ENCODE measurements at regions not wholly inside any gene's neighbourhood (a gene's known extent, or its start where the extent isn't known, plus 50 kb on each side); places are given as distances from the start of the nearest gene placed in this dataset.

DNA sequence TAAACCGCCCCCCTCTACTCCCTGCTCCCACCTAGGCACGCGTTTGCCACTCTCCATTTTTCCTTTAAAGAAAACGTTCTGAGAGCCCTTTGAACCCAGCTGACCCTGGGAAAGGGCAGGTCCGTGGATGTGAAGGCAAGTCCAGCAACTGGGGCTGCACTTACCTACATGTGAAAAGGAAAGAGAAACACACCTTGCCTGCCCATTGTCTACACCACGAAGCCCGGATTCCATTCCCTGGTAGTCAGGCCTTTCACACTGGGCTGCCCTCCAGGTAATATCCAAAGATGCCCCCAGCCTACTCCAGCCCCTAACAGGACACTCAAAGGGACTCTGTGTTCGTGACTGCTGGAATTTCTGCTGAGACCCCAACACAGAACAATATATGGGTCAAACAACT lies 94.4 kb downstream of the CD83 start:
- TF ChIP-seq, protein P1, sequence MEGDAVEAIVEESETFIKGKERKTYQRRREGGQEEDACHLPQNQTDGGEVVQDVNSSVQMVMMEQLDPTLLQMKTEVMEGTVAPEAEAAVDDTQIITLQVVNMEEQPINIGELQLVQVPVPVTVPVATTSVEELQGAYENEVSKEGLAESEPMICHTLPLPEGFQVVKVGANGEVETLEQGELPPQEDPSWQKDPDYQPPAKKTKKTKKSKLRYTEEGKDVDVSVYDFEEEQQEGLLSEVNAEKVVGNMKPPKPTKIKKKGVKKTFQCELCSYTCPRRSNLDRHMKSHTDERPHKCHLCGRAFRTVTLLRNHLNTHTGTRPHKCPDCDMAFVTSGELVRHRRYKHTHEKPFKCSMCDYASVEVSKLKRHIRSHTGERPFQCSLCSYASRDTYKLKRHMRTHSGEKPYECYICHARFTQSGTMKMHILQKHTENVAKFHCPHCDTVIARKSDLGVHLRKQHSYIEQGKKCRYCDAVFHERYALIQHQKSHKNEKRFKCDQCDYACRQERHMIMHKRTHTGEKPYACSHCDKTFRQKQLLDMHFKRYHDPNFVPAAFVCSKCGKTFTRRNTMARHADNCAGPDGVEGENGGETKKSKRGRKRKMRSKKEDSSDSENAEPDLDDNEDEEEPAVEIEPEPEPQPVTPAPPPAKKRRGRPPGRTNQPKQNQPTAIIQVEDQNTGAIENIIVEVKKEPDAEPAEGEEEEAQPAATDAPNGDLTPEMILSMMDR (IDR thresholded peaks at IDR 0.05; ENCODE audit: low read depth, low read length) = no peak
- DNase-seq (ENCODE audit: low read depth in 2 of 2) = no peak
- no peak overlapping the region for H3K4me3 ChIP-seq (replicated peaks in 1 of 2; ENCODE audit: low read depth in 2 of 2, low read length in 2 of 2)

DNA sequence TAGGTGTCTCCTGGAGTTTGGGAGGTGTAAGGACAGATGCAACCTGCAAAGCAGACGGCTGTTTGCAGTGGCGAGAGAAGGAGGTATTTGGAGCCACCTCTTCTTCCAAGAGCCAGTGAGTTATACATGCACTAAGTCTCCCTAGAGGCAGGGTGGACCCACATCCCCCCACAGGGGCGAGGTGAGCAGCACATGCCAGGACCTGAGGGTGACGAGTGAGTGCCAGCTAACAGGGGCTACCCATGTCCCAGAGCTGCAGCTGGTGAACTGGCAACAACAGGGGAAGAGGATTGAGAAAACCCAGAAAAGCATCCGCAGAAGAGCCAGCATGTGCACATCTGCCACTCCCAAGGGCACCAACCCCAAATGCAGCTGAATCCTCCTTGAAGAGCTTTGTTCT lies 95.1 kb downstream of the CD83 start:
- TF ChIP-seq, protein P1 (IDR thresholded peaks at IDR 0.05; ENCODE audit: low read depth, low read length) = no peak
- H3K4me3 ChIP-seq (replicated peaks in 1 of 2; ENCODE audit: low read depth in 2 of 2, low read length in 2 of 2) = no peak overlapping the region
- no peak for DNase-seq (ENCODE audit: low read depth in 2 of 2)

DNA sequence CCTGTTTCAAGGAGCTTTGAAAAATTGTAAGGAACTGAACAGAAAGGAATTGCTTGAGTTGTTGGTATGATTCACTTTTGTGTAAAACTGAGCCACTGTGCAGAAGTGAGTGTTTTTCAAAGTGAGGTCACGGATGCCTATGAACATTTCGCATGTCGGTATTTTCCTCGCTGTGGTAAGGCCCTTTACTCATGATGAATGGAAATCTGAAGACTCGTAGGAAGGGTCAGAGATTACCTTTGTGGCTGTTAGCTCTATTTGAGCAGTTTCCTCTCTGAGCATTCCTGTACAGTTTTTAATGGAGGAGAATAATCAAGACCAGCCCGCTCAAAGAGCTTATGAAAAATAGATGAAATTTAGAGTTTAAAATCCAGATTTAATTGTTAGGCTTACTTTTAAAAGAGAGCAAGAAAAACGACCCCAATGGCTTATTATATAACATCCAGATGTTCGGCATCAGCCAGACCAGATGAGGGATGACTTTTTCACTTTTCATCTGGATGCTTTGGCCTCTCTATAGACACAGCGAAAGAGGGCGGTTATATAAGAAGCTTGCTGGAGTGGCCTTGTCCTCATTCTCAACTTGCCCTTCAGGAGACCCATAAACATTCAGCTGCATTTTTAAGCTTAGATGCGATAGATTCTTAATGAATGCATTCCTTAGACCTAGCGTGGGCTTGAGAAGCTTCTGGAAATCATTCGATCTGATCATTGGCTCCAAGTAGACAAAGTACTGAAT lies 99.5 kb downstream of the CD83 start:
- no peak overlapping the region for H3K4me3 ChIP-seq (replicated peaks in 1 of 2; ENCODE audit: low read depth in 2 of 2, low read length in 2 of 2)
- TF ChIP-seq, protein P1 (IDR thresholded peaks at IDR 0.05; ENCODE audit: low read depth, low read length) = no peak
- DNase-seq (ENCODE audit: low read depth in 2 of 2) = no peak

DNA sequence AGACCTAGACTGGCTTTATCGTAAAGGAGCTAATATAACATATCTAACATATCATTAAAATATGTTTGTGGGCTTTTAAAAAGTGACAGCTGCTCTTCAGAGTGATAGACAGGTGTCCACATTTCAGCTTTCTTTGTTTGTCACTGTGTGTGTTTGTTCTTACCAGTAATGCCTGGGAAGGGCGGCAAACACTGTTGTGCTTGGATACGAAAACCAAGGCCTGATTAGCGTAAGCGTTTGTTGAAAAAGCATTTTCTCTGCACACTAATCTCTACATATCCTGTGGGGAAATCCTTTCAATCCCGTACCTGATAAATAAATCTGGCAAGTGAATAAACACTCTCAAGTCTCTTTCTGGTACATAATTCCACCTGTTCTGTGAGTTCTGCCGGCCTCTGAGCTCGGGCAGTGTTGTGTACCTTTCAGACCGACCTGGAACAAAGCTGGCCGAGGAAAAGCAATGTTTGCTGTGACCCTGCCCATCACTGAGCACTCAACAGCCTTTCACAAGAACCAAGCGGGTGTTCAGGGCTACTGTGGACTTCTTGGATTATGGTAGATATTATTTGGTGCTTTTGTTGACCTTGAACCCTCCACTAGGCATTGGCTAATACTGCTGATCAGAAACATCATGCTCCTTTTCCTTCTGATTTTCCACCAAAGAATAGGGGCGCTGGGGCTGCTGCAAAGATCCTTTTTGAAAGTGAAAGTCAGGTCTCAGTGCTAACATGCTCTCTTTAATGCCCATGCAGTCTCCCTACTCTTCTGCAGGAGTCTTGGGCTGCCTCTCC lies 100.4 kb downstream of the CD83 start:
- no peak for DNase-seq (ENCODE audit: low read depth in 2 of 2)
- TF ChIP-seq, protein P1 (IDR thresholded peaks at IDR 0.05; ENCODE audit: low read depth, low read length) = no peak
- no peak overlapping the region for H3K4me3 ChIP-seq (replicated peaks in 1 of 2; ENCODE audit: low read depth in 2 of 2, low read length in 2 of 2)

DNA sequence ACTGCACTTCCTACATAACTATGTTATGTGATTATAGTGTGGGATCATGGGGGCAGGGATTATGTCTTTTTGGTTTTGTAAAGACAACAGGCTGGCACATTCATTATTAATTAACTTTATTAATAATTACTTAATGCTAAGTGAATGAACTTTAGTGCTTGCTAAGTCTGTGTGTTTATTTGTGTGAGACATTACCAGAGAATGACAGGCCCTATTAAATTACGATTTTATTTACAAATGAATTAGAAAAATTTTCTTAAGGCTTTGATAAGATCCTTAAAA lies 100.9 kb downstream of the CD83 start:
- TF ChIP-seq, protein P1 (IDR thresholded peaks at IDR 0.05; ENCODE audit: low read depth, low read length) = no peak

DNA sequence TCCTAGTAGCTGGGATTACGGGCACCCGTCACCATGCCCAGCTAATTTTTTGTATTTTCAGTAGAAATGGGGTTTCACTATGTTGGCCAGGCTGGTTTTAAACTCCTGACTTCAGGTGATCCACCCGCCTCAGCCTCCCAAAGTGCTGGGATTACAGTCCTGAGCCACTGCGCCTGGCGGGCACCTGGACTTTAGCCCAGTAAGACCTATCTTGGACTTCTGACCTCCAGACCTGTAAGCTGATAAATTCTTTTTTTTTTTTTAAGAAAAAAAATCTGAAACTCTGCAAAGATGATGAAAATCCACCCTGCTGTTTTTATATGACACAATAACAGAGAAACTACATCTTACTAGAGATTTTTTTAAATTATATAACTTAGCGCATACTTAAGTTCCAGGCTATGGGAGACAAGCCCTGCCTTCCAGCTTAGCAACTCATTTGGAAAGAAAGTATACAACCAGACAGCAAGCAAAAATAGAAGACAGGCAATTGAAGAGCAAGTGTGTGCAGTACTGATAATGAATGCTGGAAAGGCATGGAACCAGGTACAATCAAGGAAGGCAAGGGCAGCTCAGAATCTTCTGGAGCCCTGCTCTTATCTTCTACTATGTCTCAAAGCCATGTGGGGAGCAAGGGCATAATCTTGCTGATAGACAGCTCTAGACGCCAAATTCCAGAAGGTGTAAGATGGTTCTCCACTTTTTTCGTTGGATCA lies 104.2 kb downstream of the CD83 start:
- no peak overlapping the region for H3K4me3 ChIP-seq (replicated peaks in 1 of 2; ENCODE audit: low read depth in 2 of 2, low read length in 2 of 2)
- DNase-seq (ENCODE audit: low read depth in 2 of 2) = no peak
- TF ChIP-seq, protein P1 (IDR thresholded peaks at IDR 0.05; ENCODE audit: low read depth, low read length) = no peak

More for the DNA sequence above, 100.9 kb downstream of the CD83 start:
- no peak overlapping the region for H3K4me3 ChIP-seq (replicated peaks in 1 of 2; ENCODE audit: low read depth in 2 of 2, low read length in 2 of 2)
- DNase-seq (ENCODE audit: low read depth in 2 of 2) = no peak
